ENCODE measurements at regions not wholly inside any gene's neighbourhood (a gene's known extent, or its start where the extent isn't known, plus 50 kb on each side); places are given as distances from the start of the nearest gene placed in this dataset. TPM values are rescaled to one million over a fixed set of nuclear protein-coding genes. Genes with fewer than 3 reads are reported as not detected.
A peak's percentile ranks its signal among the peaks of the same experiment; 100 is the strongest.
"Not testable (repeated sequence)": the region's sequence is repeated elsewhere in the genome, so short reads cannot be mapped to it uniquely, and the experiment has no call there.

DNA sequence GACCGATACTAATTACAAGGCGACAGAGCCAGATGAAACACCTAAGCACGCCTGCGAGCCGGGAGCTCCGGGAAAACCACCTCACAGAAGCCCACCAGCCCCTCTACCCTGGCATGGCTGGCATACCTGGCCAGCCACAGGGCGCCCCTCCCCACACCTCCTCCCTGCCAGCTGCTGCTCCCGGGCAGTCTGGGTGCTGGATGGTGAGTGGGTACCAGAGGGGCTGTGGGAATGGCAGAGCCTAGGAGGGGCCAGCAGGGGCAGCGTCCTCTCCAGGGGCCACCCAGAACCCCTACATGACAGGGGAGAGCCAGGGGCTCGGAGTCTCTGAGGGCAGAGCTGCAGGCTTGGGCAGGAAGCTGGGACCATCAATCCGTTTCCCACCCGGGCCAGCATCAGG is 58.7 kb upstream of the GPC1 start:
- no peak for DNase-seq

DNA sequence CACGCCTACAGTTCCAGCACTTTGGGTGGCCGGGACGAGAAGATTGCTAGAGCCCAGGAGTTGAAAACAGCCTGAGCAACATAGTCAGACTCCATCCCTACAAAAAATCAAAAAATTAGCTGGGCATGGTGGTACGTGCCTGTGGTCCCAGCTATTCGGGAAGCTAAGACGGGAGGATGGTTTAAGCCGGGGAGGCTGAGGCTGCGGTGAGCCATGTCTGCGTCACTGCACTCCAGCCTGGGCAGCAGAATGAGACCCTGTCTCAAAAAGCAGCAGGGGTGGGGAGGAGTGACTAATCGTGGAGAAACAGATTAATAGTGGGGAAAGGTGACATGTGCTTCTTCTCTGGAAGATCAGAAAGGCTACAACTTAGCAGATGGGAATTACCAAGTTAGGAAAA is 58.1 kb upstream of the GPC1 start:
- no peak for DNase-seq

DNA sequence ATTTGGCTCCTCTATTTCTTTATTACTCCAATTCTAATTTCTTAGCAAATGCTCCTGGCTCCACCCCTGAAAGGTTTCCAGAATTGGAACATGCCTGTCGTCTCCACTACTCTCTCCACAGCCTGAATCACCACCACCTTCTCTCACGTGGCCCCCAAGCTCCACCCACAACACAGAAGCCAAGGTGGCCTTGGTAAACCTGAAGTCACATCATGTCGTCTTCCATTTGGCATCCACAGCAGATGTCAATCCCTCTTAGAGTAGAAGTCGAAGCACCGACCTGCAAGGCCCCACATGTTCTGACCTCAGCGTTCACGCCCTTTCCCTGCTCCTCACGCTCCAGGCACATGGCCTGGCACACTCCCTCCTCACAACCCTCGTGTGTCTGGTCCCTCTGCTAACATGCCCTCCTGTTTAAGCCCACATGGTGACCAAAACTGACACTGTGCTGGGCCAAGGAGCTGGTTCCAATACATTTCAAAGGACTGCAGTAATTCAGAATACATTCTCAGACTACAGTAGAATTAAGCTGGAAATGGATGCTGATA is 56.3 kb upstream of the GPC1 start:
- DNase-seq: no peak

DNA sequence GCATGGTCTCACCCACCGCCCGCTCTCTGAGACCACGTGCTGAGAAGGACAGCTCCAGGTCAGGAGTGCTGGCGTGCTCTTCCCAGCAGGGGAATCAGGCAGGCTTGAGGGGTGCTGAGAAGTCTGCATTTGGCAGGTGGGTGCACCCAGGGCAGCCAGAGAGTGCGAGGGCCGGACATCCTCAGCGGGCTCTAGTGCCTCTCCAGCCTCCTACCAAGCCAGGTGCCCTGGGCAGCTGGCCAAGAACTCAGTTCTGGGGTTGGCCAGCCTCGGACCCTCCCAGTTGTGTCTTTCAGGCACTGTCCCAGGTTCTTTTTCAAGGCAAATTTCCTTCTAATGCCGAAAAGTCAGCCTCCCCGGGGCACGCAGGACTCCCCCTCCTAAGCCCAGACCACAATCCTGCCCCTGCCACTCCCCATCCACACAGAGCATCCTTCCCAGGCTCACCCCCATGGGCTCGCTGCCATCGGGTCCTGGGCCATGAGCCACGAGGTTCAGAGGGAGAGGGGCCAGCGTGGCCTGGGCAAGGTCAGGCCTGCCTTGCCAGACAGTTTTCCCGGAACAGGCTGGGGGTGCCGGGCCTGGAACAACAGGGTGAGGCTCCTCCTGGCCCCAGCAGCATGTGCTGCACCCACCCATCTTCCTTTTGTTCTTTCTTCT is 52.2 kb upstream of the GPC1 start:
- no peak for DNase-seq

DNA sequence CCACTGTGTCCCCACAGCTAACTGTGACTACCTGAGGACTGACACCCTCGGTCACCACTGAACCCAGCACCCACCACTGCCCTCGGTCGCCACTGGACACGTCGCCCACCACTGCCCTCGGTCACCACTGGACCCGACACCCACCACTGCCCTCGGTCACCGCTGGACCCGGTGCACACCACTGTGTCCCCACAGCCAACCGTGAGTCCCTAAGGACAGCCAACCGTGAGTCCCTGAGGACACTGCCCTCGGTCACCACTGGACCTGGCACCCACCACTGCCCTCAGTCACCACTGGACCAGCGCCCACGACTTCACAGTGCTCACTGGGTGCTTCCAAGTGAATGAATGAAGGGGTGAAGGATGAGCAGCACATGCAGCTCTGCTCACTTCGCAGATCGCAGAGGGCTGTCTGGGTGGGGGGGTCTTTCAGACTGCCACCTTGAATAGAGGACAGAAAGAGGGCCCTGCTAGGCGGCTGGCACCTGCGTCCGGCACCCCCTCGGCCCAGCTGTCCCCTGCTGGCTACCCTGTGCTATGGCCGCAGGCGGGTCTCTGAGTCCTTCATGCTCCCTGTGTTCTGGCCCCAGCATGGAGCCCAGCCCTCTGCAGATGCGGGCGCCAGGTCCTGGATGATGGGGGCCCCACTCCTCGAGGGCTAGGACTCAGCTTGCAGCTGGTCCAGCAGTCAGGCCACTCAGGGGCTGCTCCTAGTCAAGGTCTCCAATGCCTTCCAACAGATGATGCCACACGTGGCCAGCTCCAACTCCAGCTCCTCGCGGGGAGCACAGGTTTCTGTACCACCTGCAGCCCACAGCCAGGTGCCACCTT is 51.4 kb upstream of the GPC1 start:
- DNase-seq: no peak

DNA sequence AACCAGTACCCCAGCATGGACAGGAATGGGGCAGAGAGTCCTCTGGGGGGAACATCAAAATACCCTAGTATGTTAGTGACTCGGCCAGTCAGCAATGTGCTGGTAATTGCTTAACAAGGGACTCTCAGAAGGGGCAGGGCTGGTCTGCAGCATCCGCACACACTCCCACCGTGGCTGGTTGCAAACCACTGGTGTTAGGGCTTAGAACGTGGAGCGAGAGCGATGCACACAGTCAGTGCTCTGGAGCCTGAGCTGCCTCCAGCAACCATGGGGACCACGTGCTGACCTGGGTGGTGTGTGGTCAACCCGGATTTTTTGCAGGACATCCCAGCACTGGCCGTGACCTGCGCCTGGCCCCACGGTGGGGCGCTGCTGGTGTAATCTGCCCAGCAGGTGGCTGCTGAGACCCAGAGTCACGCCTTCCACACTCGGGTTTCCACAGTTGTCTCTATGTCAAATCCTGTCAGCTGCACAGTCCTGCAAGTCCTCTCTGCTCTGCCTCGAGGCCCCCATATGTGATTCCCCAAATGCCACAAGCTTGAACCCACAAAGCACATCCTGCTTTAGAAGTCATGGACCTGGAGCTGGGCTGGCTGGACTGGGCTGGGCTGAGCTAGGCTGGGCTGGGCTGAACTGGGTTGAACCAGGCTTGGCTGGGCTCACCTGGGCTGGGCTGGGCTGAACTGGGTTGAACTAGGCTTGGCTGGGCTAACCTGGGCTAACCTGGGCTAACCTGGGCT is 50.6 kb upstream of the GPC1 start:
- DNase-seq: peak; percentile 72

DNA sequence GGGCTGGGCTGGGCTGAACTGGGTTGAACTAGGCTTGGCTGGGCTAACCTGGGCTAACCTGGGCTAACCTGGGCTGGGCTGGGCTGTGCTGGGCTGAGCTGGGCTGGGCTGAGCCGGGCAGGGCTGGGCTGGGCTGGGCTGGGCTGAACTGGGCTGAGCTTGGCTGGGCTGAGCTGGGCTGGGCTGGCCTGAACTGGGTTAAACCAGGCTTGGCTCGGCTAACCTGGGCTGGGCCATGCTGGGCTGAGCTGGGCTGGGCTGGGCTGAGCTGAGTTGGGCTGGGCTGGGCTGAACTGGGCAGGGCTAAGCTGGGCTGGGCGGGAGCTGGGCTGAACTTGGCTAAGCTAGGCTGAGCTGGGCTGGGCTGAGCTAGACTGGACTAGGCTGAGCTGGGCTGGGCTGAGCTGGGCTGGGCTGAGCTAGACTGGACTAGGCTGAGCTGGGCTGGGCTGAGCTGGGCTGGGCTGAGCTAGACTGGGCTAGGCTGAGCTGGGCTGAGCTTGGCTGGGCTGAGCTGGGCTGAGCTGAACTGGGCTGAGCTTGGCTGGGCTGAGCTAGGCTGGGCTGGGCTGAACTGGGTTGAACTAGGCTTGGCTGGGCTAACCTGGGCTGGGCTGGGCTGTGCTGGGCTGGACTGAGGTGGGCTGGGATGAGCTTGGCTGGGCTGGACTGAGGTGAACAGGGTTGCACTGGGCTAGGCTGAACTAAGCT is 49.9 kb upstream of the GPC1 start:
- not testable (repeated sequence) for DNase-seq

Small RNA genes in the stretch of these regions (small RNA-seq; reads per million reads assigned to genes)
- gene RF00012 (ENCODE audit: low replicate concordance): not detected
